ENCODE measurements at regions not wholly inside any gene's neighbourhood (a gene's known extent, or its start where the extent isn't known, plus 50 kb on each side); places are given as distances from the start of the nearest gene placed in this dataset.

GRCh38 chr12:88756153-88756552, 175.9 kb upstream of the KITLG start:
- Mint-ChIP-seq H3K36me3 (no peaks in the 10 kb centered on the region), H3K4me3 (no peak overlapping the region), H3K4me1 (no peaks in the 10 kb centered on the region), H3K9me3 (no peaks in the 10 kb centered on the region), H3K27me3 (no peaks in the 10 kb centered on the region), H3K27ac (no peak overlapping the region)
- ATAC-seq (ENCODE audit: low read depth) (no peak), DNase-seq (no peak)
- POLR2A ChIA-PET, result no interaction called here

GRCh38 chr12:88753707-88754106, 173.4 kb upstream of the KITLG start:
- POLR2A ChIA-PET, result no interaction called here
- no peaks in the 10 kb centered on the region for H3K9me3 Mint-ChIP-seq
- H3K27ac Mint-ChIP-seq, result no peak overlapping the region
- DNase-seq, result no peak
- no peaks in the 10 kb centered on the region for H3K4me1 Mint-ChIP-seq
- no peaks in the 10 kb centered on the region for H3K36me3 Mint-ChIP-seq
- no peak overlapping the region for H3K4me3 Mint-ChIP-seq
- no peak for ATAC-seq (ENCODE audit: low read depth)
- no peaks in the 10 kb centered on the region for H3K27me3 Mint-ChIP-seq

GRCh38 chr12:88753066-88753465, 172.8 kb upstream of the KITLG start:
- POLR2A ChIA-PET, result no interaction called here
- Mint-ChIP-seq H3K4me3 (no peak overlapping the region), H3K9me3 (no peaks in the 10 kb centered on the region)

GRCh38 chr12:88752183-88752582, 171.9 kb upstream of the KITLG start:
- ATAC-seq (ENCODE audit: low read depth) (no peak), DNase-seq (no peak)
- H3K27ac Mint-ChIP-seq, result no peak overlapping the region
- H3K4me3 Mint-ChIP-seq, result no peak overlapping the region
- POLR2A ChIA-PET, result no interaction called here
- no peaks in the 10 kb centered on the region for H3K9me3 Mint-ChIP-seq
- no peaks in the 10 kb centered on the region for H3K27me3 Mint-ChIP-seq
- no peaks in the 10 kb centered on the region for H3K36me3 Mint-ChIP-seq
- H3K4me1 Mint-ChIP-seq, result no peaks in the 10 kb centered on the region

More at GRCh38 chr12:88753066-88753465, 172.8 kb upstream of the KITLG start:
- ATAC-seq (ENCODE audit: low read depth) (no peak), DNase-seq (no peak)
- no peaks in the 10 kb centered on the region for H3K4me1 Mint-ChIP-seq
- no peaks in the 10 kb centered on the region for H3K27me3 Mint-ChIP-seq
- H3K36me3 Mint-ChIP-seq, result no peaks in the 10 kb centered on the region
- no peak overlapping the region for H3K27ac Mint-ChIP-seq

GRCh38 chr12:88750867-88751543, 170.7 kb upstream of the KITLG start:
- Mint-ChIP-seq H3K36me3 (no peaks in the 10 kb centered on the region), H3K9me3 (no peaks in the 10 kb centered on the region), H3K27ac (no peak overlapping the region), H3K27me3 (no peaks in the 10 kb centered on the region), H3K4me3 (no peak overlapping the region), H3K4me1 (no peaks in the 10 kb centered on the region)
- DNase-seq (no peak), ATAC-seq (ENCODE audit: low read depth) (no peak)
- POLR2A ChIA-PET, result no interaction called here

GRCh38 chr12:88746386-88746785, 166.1 kb upstream of the KITLG start:
- Mint-ChIP-seq H3K27me3 (no peaks in the 10 kb centered on the region), H3K4me3 (no peak overlapping the region), H3K4me1 (no peaks in the 10 kb centered on the region), H3K9me3 (no peaks in the 10 kb centered on the region), H3K36me3 (no peaks in the 10 kb centered on the region), H3K27ac (no peak overlapping the region)
- ATAC-seq (ENCODE audit: low read depth) (no peak), DNase-seq (no peak)
- POLR2A ChIA-PET, result no interaction called here

GRCh38 chr12:88743946-88744685, 163.8 kb upstream of the KITLG start:
- Mint-ChIP-seq H3K27me3 (no peaks in the 10 kb centered on the region), H3K4me1 (no peaks in the 10 kb centered on the region), H3K4me3 (no peak overlapping the region), H3K27ac (no peak overlapping the region), H3K9me3 (no peaks in the 10 kb centered on the region), H3K36me3 (no peaks in the 10 kb centered on the region)
- DNase-seq (no peak), ATAC-seq (ENCODE audit: low read depth) (no peak)
- POLR2A ChIA-PET, result no interaction called here

GRCh38 chr12:88737838-88738472, 157.7 kb upstream of the KITLG start:
- DNase-seq (no peak), ATAC-seq (ENCODE audit: low read depth) (no peak)
- H3K9me3 Mint-ChIP-seq, result no peaks in the 10 kb centered on the region
- POLR2A ChIA-PET, result no interaction called here
- no peaks in the 10 kb centered on the region for H3K27me3 Mint-ChIP-seq
- H3K4me1 Mint-ChIP-seq, result no peaks in the 10 kb centered on the region
- H3K4me3 Mint-ChIP-seq, result no peak overlapping the region
- no peaks in the 10 kb centered on the region for H3K36me3 Mint-ChIP-seq
- H3K27ac Mint-ChIP-seq, result no peak overlapping the region

GRCh38 chr12:88736031-88736430, 155.8 kb upstream of the KITLG start:
- DNase-seq, result no peak
- Mint-ChIP-seq H3K4me3 (no peak overlapping the region), H3K9me3 (no peaks in the 10 kb centered on the region), H3K4me1 (no peaks in the 10 kb centered on the region), H3K27me3 (no peaks in the 10 kb centered on the region), H3K27ac (no peak overlapping the region), H3K36me3 (no peaks in the 10 kb centered on the region)
- no peak for ATAC-seq (ENCODE audit: low read depth)
- POLR2A ChIA-PET, result no interaction called here

- no peak for ATAC-seq (ENCODE audit: low read depth)
- Mint-ChIP-seq H3K4me3 (no peak overlapping the region), H3K36me3 (no peaks in the 10 kb centered on the region), H3K27me3 (no peaks in the 10 kb centered on the region), H3K4me1 (no peaks in the 10 kb centered on the region), H3K9me3 (no peaks in the 10 kb centered on the region), H3K27ac (no peak overlapping the region)
- DNase-seq, result no peak
- POLR2A ChIA-PET, result no interaction called here
Observed at GRCh38 chr12:88733008-88733407, 152.7 kb upstream of the KITLG start.

- POLR2A ChIA-PET, result no interaction called here
- H3K9me3 Mint-ChIP-seq, result no peaks in the 10 kb centered on the region
- no peaks in the 10 kb centered on the region for H3K4me1 Mint-ChIP-seq
- no peaks in the 10 kb centered on the region for H3K27me3 Mint-ChIP-seq
- ATAC-seq (ENCODE audit: low read depth), result no peak
- H3K36me3 Mint-ChIP-seq, result no peaks in the 10 kb centered on the region
- DNase-seq, result no peak
- H3K4me3 Mint-ChIP-seq, result no peak overlapping the region
- H3K27ac Mint-ChIP-seq, result no peak overlapping the region
Observed at GRCh38 chr12:88729196-88729595, 148.9 kb upstream of the KITLG start.

GRCh38 chr12:88726806-88727720, 146.8 kb upstream of the KITLG start:
- Mint-ChIP-seq H3K9me3 (no peaks in the 10 kb centered on the region), H3K4me1 (no peaks in the 10 kb centered on the region), H3K4me3 (no peak overlapping the region), H3K27ac (no peak overlapping the region), H3K27me3 (no peaks in the 10 kb centered on the region), H3K36me3 (no peaks in the 10 kb centered on the region)
- ATAC-seq (ENCODE audit: low read depth), result no peak
- no peak for DNase-seq
- POLR2A ChIA-PET, result no interaction called here

GRCh38 chr12:88725592-88726143, 145.4 kb upstream of the KITLG start:
- H3K27ac Mint-ChIP-seq, result no peak overlapping the region
- DNase-seq (no peak), ATAC-seq (ENCODE audit: low read depth) (no peak)
- H3K9me3 Mint-ChIP-seq, result no peaks in the 10 kb centered on the region
- H3K27me3 Mint-ChIP-seq, result no peaks in the 10 kb centered on the region
- POLR2A ChIA-PET, result no interaction called here
- H3K4me1 Mint-ChIP-seq, result no peaks in the 10 kb centered on the region
- no peaks in the 10 kb centered on the region for H3K36me3 Mint-ChIP-seq
- no peak overlapping the region for H3K4me3 Mint-ChIP-seq

Measured in activated naive CD8-positive, alpha-beta T cell treated with anti-CD3 and anti-CD28 coated beads, Interleukin-2, amount 10 ng/mL, durations not matched to agents 7 days and 5 days (primary cell).